GM12878 (cell line): ENCODE measurements at regions not wholly inside any gene's neighbourhood (a gene's known extent, or its start where the extent isn't known, plus 50 kb on each side); places are given as distances from the start of the nearest gene placed in this dataset.
A peak's percentile ranks its signal among the peaks of the same experiment; 100 is the strongest.

ENCODE experiments used
- BCL11A ChIP-seq: IDR thresholded peaks from 2 replicates; pipeline ENCODE4 v1.6.1; 2011; ENCODE audit warnings: low read depth, low read length
- CEBPB ChIP-seq, 2 experiments: fragments of 150-350 bp in 1 of 2; IDR thresholded peaks; 2 replicates each; pipeline ENCODE4 v1.6.1; 2012 to 2014; ENCODE audit warnings: low read depth in 2 of 2, low read length in 2 of 2, borderline replicate concordance in 1 of 2, inconsistent platforms in 1 of 2
- CHD2 ChIP-seq: IDR thresholded peaks from 2 replicates; pipeline ENCODE4 v1.6.1; 2011; ENCODE audit warnings: low read depth, low read length, improper control_type of control experiment, borderline replicate concordance
- ELK1 ChIP-seq: IDR thresholded peaks from 2 replicates; pipeline ENCODE4 v1.6.1; 2012; ENCODE audit warnings: low read depth, low read length, improper control_type of control experiment
- ESRRA ChIP-seq: IDR thresholded peaks from 2 replicates; pipeline ENCODE4 v1.6.1; 2012; ENCODE audit warnings: mild to moderate bottlenecking, low read length, improper control_type of control experiment
- FOXK2 ChIP-seq: fragments of 450-650 bp; IDR thresholded peaks from 2 replicates; pipeline ENCODE4 v1.6.1; 2017; ENCODE audit warnings: mild to moderate bottlenecking, moderate library complexity
- GATAD2B ChIP-seq: fragments of 450-650 bp; conservative IDR thresholded peaks from 2 replicates; pipeline ENCODE4 v1.6.1; 2017; ENCODE audit warnings: low read depth, mild to moderate bottlenecking, moderate library complexity
- HSF1 ChIP-seq: fragments of 150-350 bp; IDR thresholded peaks from 2 replicates; pipeline ENCODE4 v1.6.1; 2014; ENCODE audit warnings: mild to moderate bottlenecking, low read depth, low read length
- IRF3 ChIP-seq: fragments of 450-650 bp; IDR thresholded peaks from 2 replicates; pipeline ENCODE4 v1.6.1; 2014; ENCODE audit warnings: mild to moderate bottlenecking
- IRF5 ChIP-seq: fragments of 450-650 bp; IDR thresholded peaks from 2 replicates; pipeline ENCODE4 v1.6.1; 2017; ENCODE audit warnings: borderline replicate concordance
- KLF5 ChIP-seq: fragments of 450-650 bp; IDR thresholded peaks from 2 replicates; pipeline ENCODE4 v1.6.1; 2014; ENCODE audit warnings: mild to moderate bottlenecking; ENCODE audit not compliant: partially characterized antibody
- MTA2 ChIP-seq: fragments of 450-650 bp; IDR thresholded peaks from 2 replicates; pipeline ENCODE4 v1.6.1; 2016; ENCODE audit warnings: low read depth, mild to moderate bottlenecking, moderate library complexity
- NKRF ChIP-seq: fragments of 450-650 bp; conservative IDR thresholded peaks from 2 replicates; pipeline ENCODE4 v1.6.1; 2017; ENCODE audit warnings: mild to moderate bottlenecking, moderate library complexity
- PAX5 ChIP-seq: IDR thresholded peaks from 2 replicates; pipeline ENCODE4 v1.6.1; 2011; ENCODE audit warnings: low read depth, low read length, borderline replicate concordance
- PKNOX1 ChIP-seq: fragments of 450-650 bp; IDR thresholded peaks from 2 replicates; pipeline ENCODE4 v1.6.1; 2016; ENCODE audit warnings: mild to moderate bottlenecking
- STAT1 ChIP-seq: fragments of 450-650 bp; conservative IDR thresholded peaks from 2 replicates; pipeline ENCODE4 v1.6.1; 2014; ENCODE audit warnings: antibody characterized with exemption, mild to moderate bottlenecking
- TAF1 ChIP-seq: IDR thresholded peaks from 2 replicates; pipeline ENCODE4 v1.6.1; 2011; ENCODE audit warnings: mild to moderate bottlenecking, low read depth, low read length, borderline replicate concordance
- TCF3 ChIP-seq: IDR thresholded peaks from 2 replicates; pipeline ENCODE4 v1.6.1; 2012; ENCODE audit warnings: low read depth, mild to moderate bottlenecking, low read length, borderline replicate concordance; ENCODE audit not compliant: insufficient read depth
- TCF7 ChIP-seq: IDR thresholded peaks from 2 replicates; pipeline ENCODE4 v1.6.1; 2014; ENCODE audit warnings: antibody characterized with exemption, borderline replicate concordance
- USF2 ChIP-seq: IDR thresholded peaks from 2 replicates; pipeline ENCODE4 v1.6.1; 2011; ENCODE audit warnings: low read depth, low read length, improper control_type of control experiment, borderline replicate concordance
- ZSCAN29 ChIP-seq: fragments of 450-650 bp; IDR thresholded peaks from 2 replicates; pipeline ENCODE4 v1.6.1; 2017; ENCODE audit warnings: mild to moderate bottlenecking, moderate library complexity

- TF ChIP-seq ESRRA, result no peak
- no peak for TF ChIP-seq NKRF
- TF ChIP-seq IRF5, result no peak
- TF ChIP-seq USF2, result no peak
- TF ChIP-seq GATAD2B, result no peak
- no peak for TF ChIP-seq PKNOX1
- TF ChIP-seq PAX5, result no peak
- no peak for TF ChIP-seq TAF1
- no peak for TF ChIP-seq CEBPB (IDR thresholded peaks at IDR 0.05; ENCODE audit: borderline replicate concordance in 1 of 2, low read depth in 2 of 2, low read length in 2 of 2)
- no peak for TF ChIP-seq ELK1
- no peak for TF ChIP-seq HSF1
- no peak for TF ChIP-seq ZSCAN29
- 0 out of 2 replicates have a peak, but pooled peaks have one; percentile 45 for TF ChIP-seq BCL11A
- TF ChIP-seq TCF3, result no peak
- no peak for TF ChIP-seq KLF5
- TF ChIP-seq IRF3, result no peak
- TF ChIP-seq TCF7, result no peak
- TF ChIP-seq CHD2, result no peak
- TF ChIP-seq FOXK2, result no peak
- TF ChIP-seq MTA2, result peak; percentile 46
- no peak for TF ChIP-seq STAT1
Observed at GRCh38 chr5:121399879-121400278, 451.8 kb upstream of the FTMT start (continued).
